Left ventricle myocardium inferior (tissue), 1 donor: ENCODE measurements at regions not wholly inside any gene's neighbourhood (a gene's known extent, or its start where the extent isn't known, plus 50 kb on each side); places are given as distances from the start of the nearest gene placed in this dataset.

Source experiments
- DNase-seq: peaks from one replicate; pipeline ENCODE4 v3.0.0-alpha.2; 2020
- H3K27ac ChIP-seq: fragments of 200-600 bp; replicated peaks from 2 replicates; pipeline ENCODE4 v1.8.0; 2021
- H3K27me3 ChIP-seq: fragments of 200-600 bp; 2 replicates; pipeline ENCODE4 v1.8.0; 2021; ENCODE audit warnings: low read depth
- H3K36me3 ChIP-seq: fragments of 200-600 bp; 2 replicates; pipeline ENCODE4 v1.8.0; 2021
- H3K4me1 ChIP-seq: fragments of 200-600 bp; 2 replicates; pipeline ENCODE4 v1.8.0; 2021
- H3K4me3 ChIP-seq: fragments of 200-600 bp; 2 replicates; pipeline ENCODE4 v1.8.0; 2021; ENCODE audit warnings: mild to moderate bottlenecking, moderate library complexity
- H3K9me3 ChIP-seq: fragments of 200-600 bp; replicated peaks from 2 replicates; pipeline ENCODE4 v1.8.0; 2021
- CTCF ChIP-seq: fragments of 200-600 bp; IDR thresholded peaks from 2 replicates; pipeline ENCODE4 v1.8.0; 2021; ENCODE audit warnings: antibody characterized with exemption, mild to moderate bottlenecking, borderline replicate concordance
- intact Hi-C: fragments of 100-400 bp; cut with micrococcal nuclease; formaldehyde crosslinking; loops from one replicate; pipeline ENCODE4 v1.11.0; 2022
- donor health status: DM: no; HTN: yes; CAD: no; lungs with severe emphysema.

- intact Hi-C loops, result no loop called here
- no peaks in the 10 kb centered on the region for H3K4me1 ChIP-seq
- no peaks in the 10 kb centered on the region for H3K36me3 ChIP-seq
- H3K4me3 ChIP-seq, result no peak overlapping the region
- no peaks in the 10 kb centered on the region for H3K27me3 ChIP-seq
- no peak overlapping the region for H3K27ac ChIP-seq
- H3K9me3 ChIP-seq, result no peaks in the 10 kb centered on the region
- DNase-seq, result no peak
- TF ChIP-seq CTCF, result no peak
These were observed 201.3 kb upstream of the SEMA3C start for GRCh38 chr7:81120111-81120510.

GRCh38 chr7:81114633-81115032, 195.8 kb upstream of the SEMA3C start:
- H3K9me3 ChIP-seq, result no peaks in the 10 kb centered on the region
- H3K36me3 ChIP-seq, result no peaks in the 10 kb centered on the region
- no peaks in the 10 kb centered on the region for H3K4me1 ChIP-seq
- no peak for DNase-seq
- H3K4me3 ChIP-seq, result no peak overlapping the region
- TF ChIP-seq CTCF, result no peak
- intact Hi-C loops, result no loop called here
- H3K27ac ChIP-seq, result no peak overlapping the region
- no peaks in the 10 kb centered on the region for H3K27me3 ChIP-seq

- no peak for DNase-seq
- intact Hi-C loops, result no loop called here
- Histone ChIP-seq H3K27me3 (no peaks in the 10 kb centered on the region), H3K4me1 (no peaks in the 10 kb centered on the region), H3K27ac (no peak overlapping the region), H3K9me3 (no peaks in the 10 kb centered on the region), H3K36me3 (no peaks in the 10 kb centered on the region), H3K4me3 (no peak overlapping the region)
- no peak for TF ChIP-seq CTCF
These were observed 193.9 kb upstream of the SEMA3C start for GRCh38 chr7:81112731-81113130.

- no peak for DNase-seq
- Histone ChIP-seq H3K36me3 (no peaks in the 10 kb centered on the region), H3K27ac (no peak overlapping the region), H3K4me1 (no peaks in the 10 kb centered on the region), H3K27me3 (no peaks in the 10 kb centered on the region), H3K9me3 (no peaks in the 10 kb centered on the region), H3K4me3 (no peak overlapping the region)
- TF ChIP-seq CTCF, result no peak
- intact Hi-C loops, result no loop called here
These were observed 193.1 kb upstream of the SEMA3C start for GRCh38 chr7:81111781-81112540.

DNA sequence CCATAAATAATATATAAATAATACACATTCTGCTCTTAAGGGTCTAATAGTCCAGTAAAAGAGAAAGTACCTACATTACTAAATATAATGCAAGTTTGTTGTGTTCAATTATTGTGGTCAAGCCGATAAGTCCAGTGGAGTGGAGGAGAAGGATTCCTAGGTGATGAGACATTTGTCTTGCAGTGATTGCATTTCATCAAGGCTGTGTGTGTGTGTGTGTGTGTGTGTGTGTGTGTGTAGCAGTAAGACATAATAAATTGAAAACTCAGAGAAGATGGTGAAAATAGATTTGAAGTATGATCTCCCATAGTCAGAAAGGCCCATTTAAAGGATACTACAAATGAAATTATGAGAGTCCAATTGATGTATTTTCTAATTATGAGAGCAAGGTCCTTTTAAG, 192.5 kb upstream of the SEMA3C start:
- Histone ChIP-seq H3K4me1 (no peaks in the 10 kb centered on the region), H3K27ac (no peak overlapping the region), H3K27me3 (no peaks in the 10 kb centered on the region), H3K9me3 (no peaks in the 10 kb centered on the region), H3K4me3 (no peak overlapping the region), H3K36me3 (no peaks in the 10 kb centered on the region)
- intact Hi-C loops, result no loop called here
- no peak for DNase-seq
- no peak for TF ChIP-seq CTCF
